Activated CD4-positive, alpha-beta memory T cell treated with anti-CD3 and anti-CD28 coated beads, Interleukin-2, amount 10 ng/mL, durations not matched to agents 7 days and 5 days (primary cell): ENCODE measurements at regions not wholly inside any gene's neighbourhood (a gene's known extent, or its start where the extent isn't known, plus 50 kb on each side); places are given as distances from the start of the nearest gene placed in this dataset.
"Not testable (repeated sequence)": the region's sequence is repeated elsewhere in the genome, so short reads cannot be mapped to it uniquely, and the experiment has no call there.

ENCODE experiments used
- CTCF ChIA-PET: fragments of 350-600 bp; sonication (Branson Sonifier 250); formaldehyde crosslinking; loops from one replicate; lab custom pipeline; 2021; ENCODE audit warnings: antibody characterized with exemption, inconsistent platforms; lab: Charles Lee
- POLR2A ChIA-PET: fragments of 350-600 bp; sonication (Branson Sonifier 250); formaldehyde crosslinking; loops from one replicate; lab custom pipeline; 2021; ENCODE audit warnings: antibody characterized with exemption; lab: Charles Lee
- DNase-seq: peaks from one replicate; pipeline ENCODE4 v3.0.0-alpha.2; 2020
- H3K27ac Mint-ChIP-seq: one replicate; pipeline ENCODE4 v1.8.0; 2021; ENCODE audit warnings: mild to moderate bottlenecking, mixed read lengths
- H3K27me3 Mint-ChIP-seq: one replicate; pipeline ENCODE4 v1.8.0; 2021; ENCODE audit warnings: mixed read lengths
- H3K36me3 Mint-ChIP-seq: one replicate; pipeline ENCODE4 v1.8.0; 2021; ENCODE audit warnings: low read depth, mixed read lengths
- H3K4me1 Mint-ChIP-seq: one replicate; pipeline ENCODE4 v1.8.0; 2021; ENCODE audit warnings: mixed read lengths
- H3K4me3 Mint-ChIP-seq: one replicate; pipeline ENCODE4 v1.8.0; 2021; ENCODE audit warnings: mild to moderate bottlenecking, mixed read lengths
- H3K9me3 Mint-ChIP-seq: one replicate; pipeline ENCODE4 v1.8.0; 2021; ENCODE audit warnings: mixed read lengths

- POLR2A ChIA-PET, result no interaction called here
- no peak overlapping the region for H3K27ac Mint-ChIP-seq
- DNase-seq, result no peak
- no peaks in the 10 kb centered on the region for H3K9me3 Mint-ChIP-seq
- no peaks in the 10 kb centered on the region for H3K4me1 Mint-ChIP-seq
- no peaks in the 10 kb centered on the region for H3K36me3 Mint-ChIP-seq
- H3K27me3 Mint-ChIP-seq, result no peaks in the 10 kb centered on the region
- no peak overlapping the region for H3K4me3 Mint-ChIP-seq
- CTCF ChIA-PET, result no interaction called here
Observed at GRCh38 chrY:20643055-20643454, 67.5 kb downstream of the EIF1AY start.

DNA sequence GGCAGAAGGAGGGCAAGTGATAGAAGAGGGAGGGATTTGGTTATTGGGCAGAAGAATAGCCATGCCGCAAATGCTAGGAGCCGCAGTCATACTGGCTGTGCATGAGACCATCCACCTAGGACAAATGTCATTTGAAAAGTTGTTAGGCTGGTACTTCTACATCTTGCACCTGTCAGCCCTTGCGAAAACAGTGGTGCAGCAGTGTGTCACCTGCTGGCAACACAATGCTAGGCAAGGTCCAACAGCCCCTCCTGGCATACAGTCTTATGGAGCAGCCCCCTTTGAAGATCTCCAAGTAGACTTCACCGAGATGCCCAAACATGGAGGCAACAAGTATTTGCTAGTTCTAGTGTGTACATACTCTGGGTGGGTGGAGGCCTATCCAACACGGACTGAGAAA lies 72.7 kb downstream of the EIF1AY start:
- Mint-ChIP-seq H3K27ac (no peak overlapping the region), H3K4me1 (no peaks in the 10 kb centered on the region), H3K4me3 (no peak overlapping the region), H3K9me3 (no peaks in the 10 kb centered on the region), H3K36me3 (no peaks in the 10 kb centered on the region), H3K27me3 (no peaks in the 10 kb centered on the region)
- ChIA-PET POLR2A (no interaction called here), CTCF (interaction anchor here (1.1 kb wide), 1 partner anchor 76 kb away, joined by 3 read pairs; no protein-coding TSS in a partner anchor)
- no peak for DNase-seq

- CTCF ChIA-PET, result interaction anchor here (1.1 kb wide), 1 partner anchor 77 kb away, joined by 3 read pairs; no protein-coding TSS in a partner anchor
- DNase-seq, POLR2A ChIA-PET, H3K27ac Mint-ChIP-seq, H3K4me3 Mint-ChIP-seq, H3K9me3 Mint-ChIP-seq, H3K36me3 Mint-ChIP-seq, H3K4me1 Mint-ChIP-seq, H3K27me3 Mint-ChIP-seq: not testable (repeated sequence)
Observed at GRCh38 chrY:20648891-20649290, 73.3 kb downstream of the EIF1AY start.

DNA sequence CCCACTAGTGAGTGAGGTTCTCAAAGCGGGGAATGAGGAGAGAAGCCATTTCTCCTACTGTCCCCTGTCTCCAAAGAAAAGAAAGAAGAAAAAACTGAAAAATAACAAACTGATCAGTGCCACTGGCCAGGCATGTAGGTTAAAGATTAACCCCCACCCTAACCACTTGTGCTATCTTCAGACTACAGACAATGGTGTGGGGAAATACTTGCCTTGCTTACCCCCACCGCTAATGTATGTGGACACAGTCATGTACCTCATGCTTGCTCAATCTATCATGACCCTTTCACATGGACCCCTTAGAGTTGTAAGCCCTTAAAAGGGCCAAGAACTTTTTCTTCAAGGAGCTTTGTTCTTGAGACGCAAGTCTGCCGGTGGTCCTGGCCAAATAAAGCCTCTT lies 75.9 kb downstream of the EIF1AY start:
- Mint-ChIP-seq H3K27ac (no peak overlapping the region), H3K36me3 (no peaks in the 10 kb centered on the region), H3K4me1 (no peaks in the 10 kb centered on the region), H3K27me3 (no peaks in the 10 kb centered on the region), H3K9me3 (no peaks in the 10 kb centered on the region), H3K4me3 (no peak overlapping the region)
- DNase-seq, result no peak
- CTCF ChIA-PET, result no interaction called here
- POLR2A ChIA-PET, result no interaction called here

DNA sequence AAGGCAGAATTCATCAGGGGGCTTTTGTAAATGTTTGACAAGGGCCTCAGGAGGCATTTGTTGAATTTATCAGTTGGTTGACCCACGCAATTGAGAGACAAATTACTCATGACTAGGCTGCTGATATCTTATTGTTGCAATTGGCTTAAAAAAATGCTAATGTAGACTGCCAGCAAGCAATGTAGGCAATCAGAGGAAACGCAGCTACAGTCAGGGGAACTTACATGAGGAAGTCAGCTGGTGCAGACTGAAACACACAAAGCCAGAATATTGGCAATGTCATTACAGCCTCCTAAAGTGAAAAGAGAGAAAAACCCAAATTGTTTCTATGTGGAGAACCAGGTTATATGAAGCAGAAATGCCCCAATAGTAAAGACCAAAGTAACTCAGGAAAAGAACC lies 83.9 kb downstream of the EIF1AY start:
- Mint-ChIP-seq H3K27ac (no peak overlapping the region), H3K27me3 (no peaks in the 10 kb centered on the region), H3K36me3 (no peaks in the 10 kb centered on the region), H3K4me3 (no peak overlapping the region), H3K9me3 (no peaks in the 10 kb centered on the region), H3K4me1 (no peaks in the 10 kb centered on the region)
- no peak for DNase-seq
- ChIA-PET CTCF (no interaction called here), POLR2A (no interaction called here)

GRCh38 chrY:20662204-20662603 lies 86.6 kb downstream of the EIF1AY start:
- H3K4me3 Mint-ChIP-seq, result no peak overlapping the region
- POLR2A ChIA-PET, result no interaction called here
- H3K9me3 Mint-ChIP-seq, result no peaks in the 10 kb centered on the region
- H3K4me1 Mint-ChIP-seq, result no peaks in the 10 kb centered on the region
- no peaks in the 10 kb centered on the region for H3K36me3 Mint-ChIP-seq
- CTCF ChIA-PET, result no interaction called here
- no peak for DNase-seq
- H3K27me3 Mint-ChIP-seq, result no peaks in the 10 kb centered on the region
- H3K27ac Mint-ChIP-seq, result no peak overlapping the region

- ChIA-PET CTCF (no interaction called here), POLR2A (no interaction called here)
- no peak overlapping the region for H3K27ac Mint-ChIP-seq
- H3K27me3 Mint-ChIP-seq, result no peaks in the 10 kb centered on the region
- no peaks in the 10 kb centered on the region for H3K36me3 Mint-ChIP-seq
- no peaks in the 10 kb centered on the region for H3K4me1 Mint-ChIP-seq
- no peaks in the 10 kb centered on the region for H3K9me3 Mint-ChIP-seq
- no peak overlapping the region for H3K4me3 Mint-ChIP-seq
- no peak for DNase-seq
Observed at GRCh38 chrY:20664196-20664595, 88.6 kb downstream of the EIF1AY start.

GRCh38 chrY:20665357-20665756 lies 89.8 kb downstream of the EIF1AY start:
- H3K9me3 Mint-ChIP-seq, H3K36me3 Mint-ChIP-seq, H3K27ac Mint-ChIP-seq, DNase-seq, H3K4me1 Mint-ChIP-seq, CTCF ChIA-PET, H3K4me3 Mint-ChIP-seq, H3K27me3 Mint-ChIP-seq, POLR2A ChIA-PET: not testable (repeated sequence)

DNA sequence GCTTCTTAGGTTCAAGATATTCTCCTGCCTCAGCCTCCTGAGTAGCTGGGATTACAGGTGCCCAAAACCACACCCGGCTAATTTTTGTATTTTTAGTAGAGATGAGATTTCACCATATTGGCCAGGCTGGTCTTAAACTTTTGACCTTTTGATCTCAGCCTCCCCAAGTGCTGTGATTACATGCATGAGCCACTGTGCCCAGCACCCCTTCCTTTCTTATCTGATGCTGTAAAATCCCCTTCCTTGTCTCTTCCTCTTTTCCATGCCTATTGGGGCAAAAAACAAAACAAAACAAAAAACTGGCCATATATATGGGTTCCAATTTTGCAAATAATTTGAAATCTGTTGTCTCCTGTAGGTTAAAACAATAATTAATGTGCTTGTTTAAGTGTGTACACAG lies 74.0 kb upstream of the RPS4Y2 start:
- Mint-ChIP-seq H3K27ac (no peak overlapping the region), H3K4me3 (no peak overlapping the region), H3K27me3 (no peaks in the 10 kb centered on the region), H3K9me3 (no peaks in the 10 kb centered on the region), H3K36me3 (no peaks in the 10 kb centered on the region), H3K4me1 (no peaks in the 10 kb centered on the region)
- no peak for DNase-seq
- ChIA-PET POLR2A (no interaction called here), CTCF (no interaction called here)

- Mint-ChIP-seq H3K9me3 (no peaks in the 10 kb centered on the region), H3K36me3 (no peaks in the 10 kb centered on the region), H3K4me3 (no peak overlapping the region), H3K4me1 (no peaks in the 10 kb centered on the region), H3K27me3 (no peaks in the 10 kb centered on the region), H3K27ac (no peak overlapping the region)
- DNase-seq, result no peak
- CTCF ChIA-PET, result no interaction called here
- POLR2A ChIA-PET, result no interaction called here
Observed at GRCh38 chrY:20683371-20683770, 72.5 kb upstream of the RPS4Y2 start.

- H3K36me3 Mint-ChIP-seq, result no peaks in the 10 kb centered on the region
- CTCF ChIA-PET, result no interaction called here
- POLR2A ChIA-PET, result no interaction called here
- H3K27ac Mint-ChIP-seq, result no peak overlapping the region
- no peaks in the 10 kb centered on the region for H3K27me3 Mint-ChIP-seq
- H3K4me3 Mint-ChIP-seq, result no peak overlapping the region
- no peak for DNase-seq
- no peaks in the 10 kb centered on the region for H3K4me1 Mint-ChIP-seq
- no peaks in the 10 kb centered on the region for H3K9me3 Mint-ChIP-seq
Observed at GRCh38 chrY:20686674-20687073, 69.2 kb upstream of the RPS4Y2 start.
